ENCODE measurements at regions not wholly inside any gene's neighbourhood (a gene's known extent, or its start where the extent isn't known, plus 50 kb on each side); places are given as distances from the start of the nearest gene placed in this dataset.

DNA sequence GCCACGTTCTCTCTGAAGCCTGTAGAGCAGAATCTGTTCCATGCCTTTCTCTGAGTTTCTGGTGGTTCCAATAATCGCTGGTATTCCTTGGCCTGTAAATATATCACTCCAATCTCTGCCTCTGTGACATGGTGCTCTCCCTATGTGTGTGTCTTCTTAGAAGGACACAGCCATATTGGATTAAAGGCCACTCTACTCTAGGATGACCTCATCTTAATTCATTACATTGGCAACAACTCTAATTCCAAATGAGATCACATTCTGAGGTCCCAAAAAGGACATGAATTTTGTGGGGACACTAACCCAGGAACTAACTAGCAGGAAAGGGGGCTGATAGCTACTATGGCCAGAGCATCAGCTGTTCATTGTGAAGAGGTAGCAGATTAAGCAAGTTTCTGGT lies 110.7 kb downstream of the KLF12 start:
- TF ChIP-seq ZNF8 (CRISPR knock-in tag; IDR thresholded peaks at IDR 0.05): no peak
- TF ChIP-seq, protein P1, sequence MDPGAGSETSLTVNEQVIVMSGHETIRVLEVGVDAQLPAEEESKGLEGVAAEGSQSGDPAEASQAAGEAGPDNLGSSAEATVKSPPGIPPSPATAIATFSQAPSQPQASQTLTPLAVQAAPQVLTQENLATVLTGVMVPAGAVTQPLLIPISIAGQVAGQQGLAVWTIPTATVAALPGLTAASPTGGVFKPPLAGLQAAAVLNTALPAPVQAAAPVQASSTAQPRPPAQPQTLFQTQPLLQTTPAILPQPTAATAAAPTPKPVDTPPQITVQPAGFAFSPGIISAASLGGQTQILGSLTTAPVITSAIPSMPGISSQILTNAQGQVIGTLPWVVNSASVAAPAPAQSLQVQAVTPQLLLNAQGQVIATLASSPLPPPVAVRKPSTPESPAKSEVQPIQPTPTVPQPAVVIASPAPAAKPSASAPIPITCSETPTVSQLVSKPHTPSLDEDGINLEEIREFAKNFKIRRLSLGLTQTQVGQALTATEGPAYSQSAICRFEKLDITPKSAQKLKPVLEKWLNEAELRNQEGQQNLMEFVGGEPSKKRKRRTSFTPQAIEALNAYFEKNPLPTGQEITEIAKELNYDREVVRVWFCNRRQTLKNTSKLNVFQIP (CRISPR knock-in tag; IDR thresholded peaks at IDR 0.05; ENCODE audit: borderline replicate concordance, low read depth): no peak
- no peak for TF ChIP-seq TCF4 (CRISPR knock-in tag; IDR thresholded peaks at IDR 0.05; ENCODE audit: borderline replicate concordance)
- TF ChIP-seq RARB (CRISPR knock-in tag; IDR thresholded peaks at IDR 0.05): no peak
- no peak for TF ChIP-seq ARNTL (CRISPR knock-in tag; IDR thresholded peaks at IDR 0.05; ENCODE audit: borderline replicate concordance, low read depth)
- TF ChIP-seq, protein P2, sequence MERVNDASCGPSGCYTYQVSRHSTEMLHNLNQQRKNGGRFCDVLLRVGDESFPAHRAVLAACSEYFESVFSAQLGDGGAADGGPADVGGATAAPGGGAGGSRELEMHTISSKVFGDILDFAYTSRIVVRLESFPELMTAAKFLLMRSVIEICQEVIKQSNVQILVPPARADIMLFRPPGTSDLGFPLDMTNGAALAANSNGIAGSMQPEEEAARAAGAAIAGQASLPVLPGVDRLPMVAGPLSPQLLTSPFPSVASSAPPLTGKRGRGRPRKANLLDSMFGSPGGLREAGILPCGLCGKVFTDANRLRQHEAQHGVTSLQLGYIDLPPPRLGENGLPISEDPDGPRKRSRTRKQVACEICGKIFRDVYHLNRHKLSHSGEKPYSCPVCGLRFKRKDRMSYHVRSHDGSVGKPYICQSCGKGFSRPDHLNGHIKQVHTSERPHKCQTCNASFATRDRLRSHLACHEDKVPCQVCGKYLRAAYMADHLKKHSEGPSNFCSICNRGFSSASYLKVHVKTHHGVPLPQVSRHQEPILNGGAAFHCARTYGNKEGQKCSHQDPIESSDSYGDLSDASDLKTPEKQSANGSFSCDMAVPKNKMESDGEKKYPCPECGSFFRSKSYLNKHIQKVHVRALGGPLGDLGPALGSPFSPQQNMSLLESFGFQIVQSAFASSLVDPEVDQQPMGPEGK (CRISPR knock-in tag; IDR thresholded peaks at IDR 0.05; ENCODE audit: borderline replicate concordance): no peak
- TF ChIP-seq, protein P3, sequence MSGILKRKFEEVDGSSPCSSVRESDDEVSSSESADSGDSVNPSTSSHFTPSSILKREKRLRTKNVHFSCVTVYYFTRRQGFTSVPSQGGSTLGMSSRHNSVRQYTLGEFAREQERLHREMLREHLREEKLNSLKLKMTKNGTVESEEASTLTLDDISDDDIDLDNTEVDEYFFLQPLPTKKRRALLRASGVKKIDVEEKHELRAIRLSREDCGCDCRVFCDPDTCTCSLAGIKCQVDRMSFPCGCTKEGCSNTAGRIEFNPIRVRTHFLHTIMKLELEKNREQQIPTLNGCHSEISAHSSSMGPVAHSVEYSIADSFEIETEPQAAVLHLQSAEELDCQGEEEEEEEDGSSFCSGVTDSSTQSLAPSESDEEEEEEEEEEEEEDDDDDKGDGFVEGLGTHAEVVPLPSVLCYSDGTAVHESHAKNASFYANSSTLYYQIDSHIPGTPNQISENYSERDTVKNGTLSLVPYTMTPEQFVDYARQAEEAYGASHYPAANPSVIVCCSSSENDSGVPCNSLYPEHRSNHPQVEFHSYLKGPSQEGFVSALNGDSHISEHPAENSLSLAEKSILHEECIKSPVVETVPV (CRISPR knock-in tag; IDR thresholded peaks at IDR 0.05): no peak
- no peak for ATAC-seq

DNA sequence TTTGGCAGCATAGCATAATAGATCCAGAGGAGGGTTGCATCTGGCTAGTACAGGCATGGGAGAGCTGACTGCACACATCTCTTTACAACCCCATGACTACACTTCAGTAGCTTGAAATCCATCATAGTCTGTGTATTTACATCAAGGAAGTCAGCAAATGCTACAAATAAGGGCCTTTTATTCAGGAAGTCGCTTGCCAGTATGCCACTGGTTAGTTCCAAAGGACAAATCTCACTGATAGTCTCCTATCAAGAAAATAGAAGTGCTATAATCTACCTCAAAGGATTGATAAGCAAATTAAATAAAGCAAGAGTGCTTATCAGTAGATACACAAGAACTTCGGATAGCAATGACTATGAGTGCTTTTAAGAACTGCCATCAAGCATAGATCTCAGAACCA lies 112.7 kb downstream of the KLF12 start:
- TF ChIP-seq SNAI2 (CRISPR knock-in tag; IDR thresholded peaks at IDR 0.05): no peak
- no peak for TF ChIP-seq ZFP3 (CRISPR knock-in tag; IDR thresholded peaks at IDR 0.05)
- no peak for TF ChIP-seq ZNF565 (CRISPR knock-in tag; conservative IDR thresholded peaks at IDR 0.05; ENCODE audit: low read depth)
- no peak for TF ChIP-seq BACH2 (CRISPR knock-in tag; IDR thresholded peaks at IDR 0.05; ENCODE audit: borderline replicate concordance)
- TF ChIP-seq ZNF70 (CRISPR knock-in tag; IDR thresholded peaks at IDR 0.05): no peak
- TF ChIP-seq, protein P4, sequence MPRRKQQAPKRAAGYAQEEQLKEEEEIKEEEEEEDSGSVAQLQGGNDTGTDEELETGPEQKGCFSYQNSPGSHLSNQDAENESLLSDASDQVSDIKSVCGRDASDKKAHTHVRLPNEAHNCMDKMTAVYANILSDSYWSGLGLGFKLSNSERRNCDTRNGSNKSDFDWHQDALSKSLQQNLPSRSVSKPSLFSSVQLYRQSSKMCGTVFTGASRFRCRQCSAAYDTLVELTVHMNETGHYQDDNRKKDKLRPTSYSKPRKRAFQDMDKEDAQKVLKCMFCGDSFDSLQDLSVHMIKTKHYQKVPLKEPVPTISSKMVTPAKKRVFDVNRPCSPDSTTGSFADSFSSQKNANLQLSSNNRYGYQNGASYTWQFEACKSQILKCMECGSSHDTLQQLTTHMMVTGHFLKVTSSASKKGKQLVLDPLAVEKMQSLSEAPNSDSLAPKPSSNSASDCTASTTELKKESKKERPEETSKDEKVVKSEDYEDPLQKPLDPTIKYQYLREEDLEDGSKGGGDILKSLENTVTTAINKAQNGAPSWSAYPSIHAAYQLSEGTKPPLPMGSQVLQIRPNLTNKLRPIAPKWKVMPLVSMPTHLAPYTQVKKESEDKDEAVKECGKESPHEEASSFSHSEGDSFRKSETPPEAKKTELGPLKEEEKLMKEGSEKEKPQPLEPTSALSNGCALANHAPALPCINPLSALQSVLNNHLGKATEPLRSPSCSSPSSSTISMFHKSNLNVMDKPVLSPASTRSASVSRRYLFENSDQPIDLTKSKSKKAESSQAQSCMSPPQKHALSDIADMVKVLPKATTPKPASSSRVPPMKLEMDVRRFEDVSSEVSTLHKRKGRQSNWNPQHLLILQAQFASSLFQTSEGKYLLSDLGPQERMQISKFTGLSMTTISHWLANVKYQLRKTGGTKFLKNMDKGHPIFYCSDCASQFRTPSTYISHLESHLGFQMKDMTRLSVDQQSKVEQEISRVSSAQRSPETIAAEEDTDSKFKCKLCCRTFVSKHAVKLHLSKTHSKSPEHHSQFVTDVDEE (CRISPR knock-in tag; IDR thresholded peaks at IDR 0.05): no peak
- no peak for TF ChIP-seq ARNTL (CRISPR knock-in tag; IDR thresholded peaks at IDR 0.05; ENCODE audit: borderline replicate concordance, low read depth)
- TF ChIP-seq ZNF8 (CRISPR knock-in tag; IDR thresholded peaks at IDR 0.05): no peak
- TF ChIP-seq TOX (CRISPR knock-in tag; IDR thresholded peaks at IDR 0.05; ENCODE audit: borderline replicate concordance): no peak
- no peak for TF ChIP-seq ZC3H10 (CRISPR knock-in tag; IDR thresholded peaks at IDR 0.05)
- TF ChIP-seq, protein P3 (CRISPR knock-in tag; IDR thresholded peaks at IDR 0.05): no peak
- TF ChIP-seq RARB (CRISPR knock-in tag; IDR thresholded peaks at IDR 0.05): no peak
- TF ChIP-seq GLIS3 (CRISPR knock-in tag; IDR thresholded peaks at IDR 0.05): no peak
- TF ChIP-seq ISL1 (CRISPR knock-in tag; IDR thresholded peaks at IDR 0.05): no peak
- no peak for TF ChIP-seq TCF4 (CRISPR knock-in tag; IDR thresholded peaks at IDR 0.05; ENCODE audit: borderline replicate concordance)
- TF ChIP-seq OSR1 (CRISPR knock-in tag; IDR thresholded peaks at IDR 0.05): no peak
- no peak for ATAC-seq

DNA sequence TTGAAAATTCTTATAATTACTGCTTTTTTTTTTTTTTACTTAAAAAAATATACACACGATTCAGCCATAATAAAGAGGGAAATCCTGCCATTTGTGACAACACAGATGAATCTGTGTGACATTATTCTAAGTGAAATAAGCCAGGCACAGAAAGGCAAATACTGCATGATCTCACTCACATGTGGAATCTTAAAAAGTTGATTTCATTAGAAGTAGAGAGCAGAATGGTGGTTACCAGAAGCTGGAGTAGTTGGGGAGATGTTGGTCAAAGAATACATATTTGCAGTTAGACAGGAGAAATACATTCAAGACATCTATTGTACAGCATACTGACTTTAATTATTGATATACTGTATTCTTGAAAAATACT lies 116.2 kb downstream of the KLF12 start:
- no peak; the same call in 2 of the 3 replicates for ATAC-seq
- TF ChIP-seq ZNF70 (CRISPR knock-in tag; IDR thresholded peaks at IDR 0.05): no peak
- no peak for TF ChIP-seq ISL1 (CRISPR knock-in tag; IDR thresholded peaks at IDR 0.05)
- TF ChIP-seq, protein P3 (CRISPR knock-in tag; IDR thresholded peaks at IDR 0.05): no peak
- TF ChIP-seq ZNF565 (CRISPR knock-in tag; conservative IDR thresholded peaks at IDR 0.05; ENCODE audit: low read depth): no peak
- no peak for TF ChIP-seq BACH2 (CRISPR knock-in tag; IDR thresholded peaks at IDR 0.05; ENCODE audit: borderline replicate concordance)
- no peak for TF ChIP-seq RARB (CRISPR knock-in tag; IDR thresholded peaks at IDR 0.05)
- TF ChIP-seq ZNF8 (CRISPR knock-in tag; IDR thresholded peaks at IDR 0.05): no peak
- peak; percentile 75; the same call in 1 of the 2 replicates for TF ChIP-seq CREB5 (CRISPR knock-in tag; IDR thresholded peaks at IDR 0.05; ENCODE audit: low read depth)
- TF ChIP-seq SNAI2 (CRISPR knock-in tag; IDR thresholded peaks at IDR 0.05): no peak
- peak; percentile 25; the same call in 1 of the 2 replicates for TF ChIP-seq TCF4 (CRISPR knock-in tag; IDR thresholded peaks at IDR 0.05; ENCODE audit: borderline replicate concordance)
- no peak for TF ChIP-seq ESRRG (CRISPR knock-in tag; IDR thresholded peaks at IDR 0.05)
- TF ChIP-seq, protein P4 (CRISPR knock-in tag; IDR thresholded peaks at IDR 0.05): no peak; the same call in 1 of the 2 replicates
- TF ChIP-seq PPARA (CRISPR knock-in tag; IDR thresholded peaks at IDR 0.05; ENCODE audit: borderline replicate concordance): no peak
- no peak for TF ChIP-seq TOX (CRISPR knock-in tag; IDR thresholded peaks at IDR 0.05; ENCODE audit: borderline replicate concordance)
